Kidney (tissue), 13 donors: ENCODE measurements at regions not wholly inside any gene's neighbourhood (a gene's known extent, or its start where the extent isn't known, plus 50 kb on each side); places are given as distances from the start of the nearest gene placed in this dataset.

Experiments used
- DNase-seq, 5 donors: peaks; one replicate each; pipeline ENCODE4 v3.0.0-alpha.2; 2013 to 2020
- FAIRE-seq: peaks from 2 replicates; lab custom pipeline; 2012; peaks lifted over from hg19 to GRCh38; lab: Jason Lieb, UNC
- H3K27ac ChIP-seq, 2 donors: one replicate each; pipeline ENCODE4 v1.7.0; 2013; ENCODE audit warnings: low read depth in 2 of 2, low read length in 2 of 2, inconsistent platforms in 1 of 2
- H3K27me3 ChIP-seq: one replicate; pipeline ENCODE4 v1.7.1; 2013; ENCODE audit warnings: low read length, inconsistent platforms; ENCODE audit not compliant: control insufficient read depth, insufficient read depth
- H3K36me3 ChIP-seq, 3 donors: one replicate each; pipeline versions ENCODE4 v1.7.0 to v1.7.1; 2013; ENCODE audit warnings: low read length in 3 of 3, control low read depth in 1 of 3, inconsistent platforms in 1 of 3; ENCODE audit not compliant: insufficient read depth in 3 of 3, control insufficient read depth in 2 of 3
- H3K4me1 ChIP-seq, 3 donors: one replicate each; pipeline versions ENCODE4 v1.7.0 to v1.7.1; 2013; ENCODE audit warnings: low read length in 3 of 3, inconsistent platforms in 1 of 3, low read depth in 1 of 3; ENCODE audit not compliant: control insufficient read depth in 2 of 3, insufficient read depth in 2 of 3
- H3K4me3 ChIP-seq, 3 donors: one replicate each; pipeline versions ENCODE4 v1.7.0 to v1.8.1; 2013; ENCODE audit warnings: low read length in 3 of 3, control low read depth in 1 of 3, inconsistent platforms in 1 of 3
- H3K9ac ChIP-seq, 3 donors: one replicate each; pipeline versions ENCODE4 v1.7.0 to v1.7.1; 2013; ENCODE audit warnings: low read length in 3 of 3, control low read depth in 1 of 3, inconsistent platforms in 1 of 3
- H3K9me3 ChIP-seq, 3 donors: one replicate each; pipeline versions ENCODE4 v1.7.0 to v1.7.1; 2013; ENCODE audit warnings: low read length in 3 of 3, control low read depth in 1 of 3, inconsistent platforms in 1 of 3; ENCODE audit not compliant: control insufficient read depth in 2 of 3, insufficient read depth in 1 of 3
- CTCF ChIP-seq: IDR thresholded peaks from 3 replicates; pipeline ENCODE4 v1.5.1; 2012; ENCODE audit warnings: mild to moderate bottlenecking, moderate library complexity, borderline replicate concordance; ENCODE audit not compliant: insufficient read depth; ENCODE audit errors: extremely low read depth
- intact Hi-C: fragments of 100-400 bp; cut with DNase I; formaldehyde crosslinking; loops from one replicate; pipeline ENCODE4 v1.11.1; 2022
- donor health status: control.
- donor health status: control.
- donor health status: control.
- donor health status: control.
- donor health status: control.
- donor health status: DM: yes; HTN: yes; CAD: no.
- donor health status: Normal renal cell carcinoma (clear cell type).

- intact Hi-C loops, result no loop called here
- Histone ChIP-seq H3K4me3 (no peak overlapping the region), H3K9me3 (no peaks in the 10 kb centered on the region), H3K36me3 (no peaks in the 10 kb centered on the region), H3K9ac (no peak overlapping the region), H3K4me1 (no peaks in the 10 kb centered on the region), H3K27ac (no peak overlapping the region), H3K27me3 (no peaks in the 10 kb centered on the region)
- no peak for DNase-seq
- TF ChIP-seq CTCF, result no peak
- FAIRE-seq, result no peak
Measured at GRCh38 chr2:22055784-22056620, 932.2 kb downstream of the TDRD15 start.

- DNase-seq (no peak), FAIRE-seq (no peak)
- intact Hi-C loops, result no loop called here
- Histone ChIP-seq H3K4me3 (no peak overlapping the region), H3K9me3 (no peaks in the 10 kb centered on the region), H3K9ac (no peak overlapping the region), H3K4me1 (no peaks in the 10 kb centered on the region), H3K36me3 (no peaks in the 10 kb centered on the region), H3K27me3 (no peaks in the 10 kb centered on the region), H3K27ac (no peak overlapping the region)
- no peak for TF ChIP-seq CTCF
Measured at GRCh38 chr2:22056621-22057132, 932.9 kb downstream of the TDRD15 start.

- Histone ChIP-seq H3K4me3 (no peak overlapping the region), H3K4me1 (no peaks in the 10 kb centered on the region), H3K9ac (no peak overlapping the region), H3K27ac (no peak overlapping the region), H3K36me3 (no peaks in the 10 kb centered on the region), H3K9me3 (no peaks in the 10 kb centered on the region), H3K27me3 (no peaks in the 10 kb centered on the region)
- no peak for TF ChIP-seq CTCF
- FAIRE-seq (no peak), DNase-seq (no peak)
- intact Hi-C loops, result no loop called here
Measured at GRCh38 chr2:22062679-22063078, 938.9 kb downstream of the TDRD15 start.
